A549 (cell line): ENCODE measurements at regions not wholly inside any gene's neighbourhood (a gene's known extent, or its start where the extent isn't known, plus 50 kb on each side); places are given as distances from the start of the nearest gene placed in this dataset.

Experiments used
- ATAC-seq, 2 experiments: fragments of 200-7000 bp in 1 of 2; fragments of >200 bp in 1 of 2; cut with Nextera tagmentation in 1 of 2; cut with Tn5 transposase in 1 of 2; 3 replicates each; pipeline versions ENCODE4 v1.8.0 to v1.9.1; 2018 to 2020; ENCODE audit warnings: mild to moderate bottlenecking in 1 of 2, moderate library complexity in 1 of 2
- CTCF ChIA-PET: fragments of 300-600 bp; sonication (Branson Sonifier 250); formaldehyde crosslinking; extraction: SDS; loops from one replicate; lab custom pipeline; 2021; ENCODE audit warnings: antibody characterized with exemption, inconsistent platforms; lab: Yijun Ruan, JAX
- POLR2A ChIA-PET: fragments of 350-600 bp; formaldehyde crosslinking; extraction: SDS; loops from one replicate; lab custom pipeline; 2021; ENCODE audit warnings: antibody characterized with exemption, inconsistent platforms; lab: Yijun Ruan, JAX
- DNase-seq, 2 experiments: peaks; one replicate each; pipeline versions ENCODE4 v3.0.0 to v3.0.0-alpha.2; 2011 to 2016; ENCODE audit warnings: low read depth in 1 of 2, low spot score in 1 of 2
- FAIRE-seq: peaks from 2 replicates; lab custom pipeline; 2011; peaks lifted over from hg19 to GRCh38; lab: Jason Lieb, UNC
- H3K27ac ChIP-seq, 2 experiments: fragments of >200 bp; sonication (Bioruptor Twin); formaldehyde crosslinking; 3 replicates each; pipeline ENCODE4 v1.5.1; 2016 to 2017
- H3K4me1 ChIP-seq: fragments of >200 bp; sonication (Bioruptor Twin); formaldehyde crosslinking; 3 replicates; pipeline ENCODE4 v1.6.1; 2016
- H3K4me2 ChIP-seq: fragments of >200 bp; sonication (Bioruptor Twin); formaldehyde crosslinking; 3 replicates; pipeline ENCODE4 v1.6.1; 2016
- H3K4me3 ChIP-seq: fragments of >200 bp; sonication (Bioruptor Twin); formaldehyde crosslinking; 3 replicates; pipeline ENCODE4 v1.5.1; 2016
- H3K9me3 ChIP-seq: fragments of >200 bp; sonication (Bioruptor Twin); formaldehyde crosslinking; 3 replicates; pipeline ENCODE4 v1.6.1; 2016
- CBX2 ChIP-seq: fragments of 200-600 bp; sonication (generic); IDR thresholded peaks from 2 replicates; pipeline ENCODE4 v1.6.1; 2016; ENCODE audit warnings: low read depth, mild to moderate bottlenecking, borderline replicate concordance
- CEBPB ChIP-seq, 2 experiments: fragments of >200 bp in 1 of 2; sonication (Bioruptor Twin) in 1 of 2; formaldehyde crosslinking in 1 of 2; IDR thresholded peaks; 2 replicates each; pipeline ENCODE4 v1.6.1; 2012 to 2016
- CHD4 ChIP-seq: fragments of 200-600 bp; sonication (generic); IDR thresholded peaks from 2 replicates; pipeline ENCODE4 v1.6.1; 2016; ENCODE audit warnings: antibody characterized with exemption, mild to moderate bottlenecking, borderline replicate concordance
- ESRRA ChIP-seq: fragments of 150-350 bp; IDR thresholded peaks from 2 replicates; pipeline ENCODE4 v1.6.1; 2014; ENCODE audit warnings: mild to moderate bottlenecking, low read length, borderline replicate concordance
- JUNB ChIP-seq: fragments of >200 bp; sonication (Bioruptor Twin); formaldehyde crosslinking; IDR thresholded peaks from 2 replicates; pipeline ENCODE4 v1.6.1; 2016
- MAZ ChIP-seq: fragments of 150-350 bp; IDR thresholded peaks from 2 replicates; pipeline ENCODE4 v1.6.1; 2014; ENCODE audit warnings: antibody characterized with exemption, low read depth, low read length, borderline replicate concordance
- NPAS2 ChIP-seq: fragments of 250-450 bp; sonication (Bioruptor Pico); IDR thresholded peaks from 2 replicates; pipeline ENCODE4 v1.8.0; 2022; ENCODE audit warnings: mild to moderate bottlenecking, moderate library complexity, borderline replicate concordance
- PHF8 ChIP-seq: fragments of 200-600 bp; sonication (generic); IDR thresholded peaks from 2 replicates; pipeline ENCODE4 v1.6.1; 2016; ENCODE audit warnings: low read depth, mild to moderate bottlenecking, antibody characterized with exemption, moderate library complexity, borderline replicate concordance
- WGBS: methylation state at CpG from one replicate; pipeline ENCODE4 v1.1.6; 2017; ENCODE audit errors: missing lambda C conversion rate; 5-methylcytosine and 5-hydroxymethylcytosine counted together
- TF ChIP-seq, protein P1 (sequence below): fragments of >200 bp; sonication (Bioruptor Twin); formaldehyde crosslinking; IDR thresholded peaks from 3 replicates; pipeline ENCODE4 v1.6.1; 2016
- TF ChIP-seq, protein P2 (sequence below): fragments of 250-450 bp; sonication (Bioruptor Pico); IDR thresholded peaks from 2 replicates; pipeline ENCODE4 v1.5.0; 2021; ENCODE audit warnings: mild to moderate bottlenecking, moderate library complexity, borderline replicate concordance
- TF ChIP-seq, protein P3 (sequence below): fragments of >200 bp; sonication (Bioruptor Twin); formaldehyde crosslinking; IDR thresholded peaks from 3 replicates; pipeline ENCODE4 v1.5.1; 2016
- TF ChIP-seq, protein P4 (sequence below): fragments of 450-650 bp; IDR thresholded peaks from 2 replicates; pipeline ENCODE4 v1.6.1; 2014; ENCODE audit warnings: antibody characterized with exemption
- TF ChIP-seq, protein P5 (sequence below): IDR thresholded peaks from 2 replicates; pipeline ENCODE4 v1.6.1; 2012

DNA sequence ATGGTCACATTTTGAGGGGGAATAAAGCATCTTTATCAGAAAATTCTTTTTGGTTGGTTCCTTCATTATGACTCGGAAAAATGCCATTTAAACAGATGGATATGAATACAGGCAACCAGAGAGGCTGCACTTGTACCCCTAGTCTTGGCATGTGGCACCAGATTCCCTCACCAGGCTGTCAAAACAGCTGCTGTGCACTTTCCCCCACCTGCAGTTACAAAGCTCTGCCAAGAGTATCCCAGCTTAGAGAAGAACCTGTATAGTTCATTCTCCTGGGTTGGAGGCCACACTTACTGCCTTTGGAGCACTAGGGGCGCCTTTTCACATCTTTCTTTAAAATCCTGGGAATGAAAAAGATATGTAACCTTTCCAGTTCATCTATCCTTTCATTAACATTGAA is 190.3 kb downstream of the KIF2B start (continued):
- TF ChIP-seq, protein P1, sequence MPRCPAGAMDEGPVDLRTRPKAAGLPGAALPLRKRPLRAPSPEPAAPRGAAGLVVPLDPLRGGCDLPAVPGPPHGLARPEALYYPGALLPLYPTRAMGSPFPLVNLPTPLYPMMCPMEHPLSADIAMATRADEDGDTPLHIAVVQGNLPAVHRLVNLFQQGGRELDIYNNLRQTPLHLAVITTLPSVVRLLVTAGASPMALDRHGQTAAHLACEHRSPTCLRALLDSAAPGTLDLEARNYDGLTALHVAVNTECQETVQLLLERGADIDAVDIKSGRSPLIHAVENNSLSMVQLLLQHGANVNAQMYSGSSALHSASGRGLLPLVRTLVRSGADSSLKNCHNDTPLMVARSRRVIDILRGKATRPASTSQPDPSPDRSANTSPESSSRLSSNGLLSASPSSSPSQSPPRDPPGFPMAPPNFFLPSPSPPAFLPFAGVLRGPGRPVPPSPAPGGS: no peak

DNA sequence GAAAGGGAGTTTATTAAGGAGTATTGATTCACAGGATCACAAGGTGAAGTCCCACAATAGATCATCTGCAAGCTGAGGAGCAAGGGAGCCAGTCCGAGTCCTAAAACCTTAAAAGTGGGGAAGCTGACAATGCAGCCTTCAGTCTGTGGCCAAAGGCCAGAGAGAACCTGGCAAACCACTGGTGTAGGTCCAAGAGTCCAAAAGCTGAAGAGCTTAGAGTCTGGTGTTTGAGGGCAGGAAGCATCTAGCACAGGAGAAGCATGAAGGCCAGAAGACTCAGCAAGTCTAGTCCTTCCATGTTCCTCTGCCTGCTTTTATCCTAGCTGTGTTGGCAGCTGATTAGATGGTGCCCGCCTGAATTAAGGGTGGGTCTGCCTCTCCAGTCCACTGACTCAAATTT is 193.0 kb downstream of the KIF2B start:
- POLR2A ChIA-PET: no interaction called here
- no peak for ATAC-seq
- 0% methylated on average over 2 of the region's 2 CpGs for WGBS

DNA sequence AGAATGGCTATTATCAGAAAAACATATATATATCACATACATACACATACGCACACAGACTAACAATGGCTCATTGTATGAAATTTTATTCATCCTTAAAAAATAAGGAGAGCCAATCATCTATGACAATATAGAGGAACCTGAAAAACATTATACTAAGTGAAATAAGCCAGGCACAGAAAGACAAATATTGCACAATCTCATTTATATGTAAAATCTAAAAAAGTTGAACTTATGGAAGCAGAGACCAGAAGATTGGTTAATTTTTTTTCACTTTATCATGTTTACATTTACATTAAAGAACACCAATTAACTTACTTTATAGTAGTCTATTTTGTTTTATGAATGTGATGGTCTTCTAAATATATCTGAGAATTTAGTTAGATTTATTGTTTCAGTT is 198.7 kb downstream of the KIF2B start:
- TF ChIP-seq ESRRA (no peak), CEBPB (IDR thresholded peaks at IDR 0.05) (0 out of 4 replicates have a peak, but pooled peaks of 1 of the 2 experiments have one; percentile 7), PHF8 (no peak), MAZ (no peak), JUNB (no peak)
- TF ChIP-seq, protein P2, sequence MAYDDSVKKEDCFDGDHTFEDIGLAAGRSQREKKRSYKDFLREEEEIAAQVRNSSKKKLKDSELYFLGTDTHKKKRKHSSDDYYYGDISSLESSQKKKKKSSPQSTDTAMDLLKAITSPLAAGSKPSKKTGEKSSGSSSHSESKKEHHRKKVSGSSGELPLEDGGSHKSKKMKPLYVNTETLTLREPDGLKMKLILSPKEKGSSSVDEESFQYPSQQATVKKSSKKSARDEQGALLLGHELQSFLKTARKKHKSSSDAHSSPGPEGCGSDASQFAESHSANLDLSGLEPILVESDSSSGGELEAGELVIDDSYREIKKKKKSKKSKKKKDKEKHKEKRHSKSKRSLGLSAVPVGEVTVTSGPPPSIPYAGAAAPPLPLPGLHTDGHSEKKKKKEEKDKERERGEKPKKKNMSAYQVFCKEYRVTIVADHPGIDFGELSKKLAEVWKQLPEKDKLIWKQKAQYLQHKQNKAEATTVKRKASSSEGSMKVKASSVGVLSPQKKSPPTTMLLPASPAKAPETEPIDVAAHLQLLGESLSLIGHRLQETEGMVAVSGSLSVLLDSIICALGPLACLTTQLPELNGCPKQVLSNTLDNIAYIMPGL: no peak
- no peak overlapping the region for H3K27ac ChIP-seq
- no peak for FAIRE-seq
- CTCF ChIA-PET: interaction anchor here (1.0 kb wide), 1 partner anchor 10 kb away, joined by 4 read pairs; no protein-coding TSS in a partner anchor
- no peaks in the 10 kb centered on the region for H3K9me3 ChIP-seq
- POLR2A ChIA-PET: no interaction called here
- H3K4me3 ChIP-seq: no peak overlapping the region
- WGBS: 87% methylated on average over 1 of the region's 1 CpG
- ATAC-seq: no peak
- no peak overlapping the region for H3K4me2 ChIP-seq
- no peaks in the 10 kb centered on the region for H3K4me1 ChIP-seq
- DNase-seq: no peak

More for the DNA sequence above, 193.0 kb downstream of the KIF2B start:
- H3K27ac ChIP-seq: no peak overlapping the region
- no peaks in the 10 kb centered on the region for H3K9me3 ChIP-seq
- no peaks in the 10 kb centered on the region for H3K4me1 ChIP-seq
- no peak for TF ChIP-seq CHD4
- no peak for TF ChIP-seq NPAS2 (CRISPR knock-in tag)
- no peak overlapping the region for H3K4me3 ChIP-seq
- DNase-seq (no peak), FAIRE-seq (no peak)
- no peak overlapping the region for H3K4me2 ChIP-seq
- CTCF ChIA-PET: no interaction called here

DNA sequence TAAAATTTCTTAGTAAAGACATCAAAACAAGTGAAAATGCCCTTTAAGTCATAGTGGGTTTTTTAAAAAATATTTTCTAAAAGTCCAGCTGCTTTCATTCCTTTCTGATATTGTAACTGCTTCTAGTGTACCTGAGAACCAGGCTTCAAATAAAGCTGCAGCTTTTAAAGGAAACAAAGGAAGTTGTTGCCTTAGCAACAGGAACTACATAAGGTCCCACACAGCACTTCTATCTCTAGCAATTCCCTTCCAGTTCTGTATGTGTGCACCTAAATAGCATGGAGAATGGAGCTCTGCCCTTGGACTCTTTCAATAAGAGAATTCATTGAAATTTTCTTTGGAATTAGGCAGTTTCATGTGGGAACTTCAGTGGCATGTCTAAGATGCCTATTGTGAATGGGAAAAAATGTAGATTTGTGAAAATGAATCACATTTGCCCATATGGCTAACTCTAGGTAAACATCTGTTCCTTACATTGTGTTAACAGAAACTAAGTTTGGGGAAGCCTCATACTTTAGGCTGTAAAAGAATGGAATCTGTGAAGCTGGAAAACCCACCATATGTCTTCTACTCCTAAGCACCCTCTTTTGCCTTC is 206.4 kb downstream of the KIF2B start:
- no peak for ATAC-seq
- ChIA-PET POLR2A (no interaction called here), CTCF (no interaction called here)
- no peak overlapping the region for H3K4me2 ChIP-seq
- TF ChIP-seq, protein P3, sequence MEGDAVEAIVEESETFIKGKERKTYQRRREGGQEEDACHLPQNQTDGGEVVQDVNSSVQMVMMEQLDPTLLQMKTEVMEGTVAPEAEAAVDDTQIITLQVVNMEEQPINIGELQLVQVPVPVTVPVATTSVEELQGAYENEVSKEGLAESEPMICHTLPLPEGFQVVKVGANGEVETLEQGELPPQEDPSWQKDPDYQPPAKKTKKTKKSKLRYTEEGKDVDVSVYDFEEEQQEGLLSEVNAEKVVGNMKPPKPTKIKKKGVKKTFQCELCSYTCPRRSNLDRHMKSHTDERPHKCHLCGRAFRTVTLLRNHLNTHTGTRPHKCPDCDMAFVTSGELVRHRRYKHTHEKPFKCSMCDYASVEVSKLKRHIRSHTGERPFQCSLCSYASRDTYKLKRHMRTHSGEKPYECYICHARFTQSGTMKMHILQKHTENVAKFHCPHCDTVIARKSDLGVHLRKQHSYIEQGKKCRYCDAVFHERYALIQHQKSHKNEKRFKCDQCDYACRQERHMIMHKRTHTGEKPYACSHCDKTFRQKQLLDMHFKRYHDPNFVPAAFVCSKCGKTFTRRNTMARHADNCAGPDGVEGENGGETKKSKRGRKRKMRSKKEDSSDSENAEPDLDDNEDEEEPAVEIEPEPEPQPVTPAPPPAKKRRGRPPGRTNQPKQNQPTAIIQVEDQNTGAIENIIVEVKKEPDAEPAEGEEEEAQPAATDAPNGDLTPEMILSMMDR: no peak
- TF ChIP-seq, protein P4, sequence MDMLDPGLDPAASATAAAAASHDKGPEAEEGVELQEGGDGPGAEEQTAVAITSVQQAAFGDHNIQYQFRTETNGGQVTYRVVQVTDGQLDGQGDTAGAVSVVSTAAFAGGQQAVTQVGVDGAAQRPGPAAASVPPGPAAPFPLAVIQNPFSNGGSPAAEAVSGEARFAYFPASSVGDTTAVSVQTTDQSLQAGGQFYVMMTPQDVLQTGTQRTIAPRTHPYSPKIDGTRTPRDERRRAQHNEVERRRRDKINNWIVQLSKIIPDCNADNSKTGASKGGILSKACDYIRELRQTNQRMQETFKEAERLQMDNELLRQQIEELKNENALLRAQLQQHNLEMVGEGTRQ: no peak
- no peak for TF ChIP-seq CBX2
- TF ChIP-seq, protein P5, sequence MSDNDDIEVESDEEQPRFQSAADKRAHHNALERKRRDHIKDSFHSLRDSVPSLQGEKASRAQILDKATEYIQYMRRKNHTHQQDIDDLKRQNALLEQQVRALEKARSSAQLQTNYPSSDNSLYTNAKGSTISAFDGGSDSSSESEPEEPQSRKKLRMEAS: no peak
- H3K4me1 ChIP-seq: no peaks in the 10 kb centered on the region
- FAIRE-seq: no peak
- H3K9me3 ChIP-seq: peaks cover 6% of the 10 kb centered on the region; the same call in 1 of the 3 replicates
- H3K4me3 ChIP-seq: no peak overlapping the region
- no peak overlapping the region for H3K27ac ChIP-seq
- DNase-seq: no peak
